ENCODE measurements at regions not wholly inside any gene's neighbourhood (a gene's known extent, or its start where the extent isn't known, plus 50 kb on each side); places are given as distances from the start of the nearest gene placed in this dataset.
"Not testable (repeated sequence)": the region's sequence is repeated elsewhere in the genome, so short reads cannot be mapped to it uniquely, and the experiment has no call there.

DNA sequence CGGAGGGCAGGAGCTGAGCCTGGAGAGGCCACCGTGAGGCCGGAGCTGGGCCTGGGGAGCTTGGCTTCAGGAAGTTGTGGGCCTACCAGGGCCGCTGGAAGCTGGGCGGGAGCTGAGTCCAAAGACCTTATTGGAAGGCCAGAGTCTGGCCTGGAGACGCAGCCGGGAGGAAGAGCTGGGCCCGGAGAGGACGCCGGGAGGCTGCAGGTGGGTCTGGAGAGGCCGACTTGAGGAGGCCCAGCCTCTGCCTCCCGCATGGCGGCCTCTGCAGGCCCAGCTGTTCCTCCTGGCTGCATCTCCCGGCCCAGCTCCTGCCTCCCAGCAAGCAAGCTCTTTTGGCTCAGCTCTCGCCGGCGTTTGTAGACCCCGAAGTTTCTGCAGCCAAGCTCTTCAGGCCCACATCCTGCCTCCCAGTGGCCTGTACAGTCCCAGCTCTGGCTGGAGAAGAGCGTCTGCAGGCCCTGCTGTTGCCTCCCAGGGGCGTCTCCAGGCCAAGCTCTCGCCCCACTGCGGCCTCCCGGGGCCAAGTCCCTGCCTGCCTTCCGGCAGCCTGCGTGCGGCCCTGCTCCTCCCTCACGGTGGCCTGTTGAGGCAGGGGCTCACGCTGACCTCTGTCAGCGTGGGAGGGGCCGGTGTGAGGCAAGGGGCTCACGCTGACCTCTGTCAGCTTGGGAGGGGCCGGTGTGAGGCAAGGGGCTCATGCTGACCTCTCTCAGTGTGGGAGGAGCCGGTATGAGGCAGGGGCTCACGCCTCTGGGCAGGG is 70.4 kb upstream of the COBL start:
- DNase-seq (ENCODE audit: low read depth, low spot score), result not testable (repeated sequence)

DNA sequence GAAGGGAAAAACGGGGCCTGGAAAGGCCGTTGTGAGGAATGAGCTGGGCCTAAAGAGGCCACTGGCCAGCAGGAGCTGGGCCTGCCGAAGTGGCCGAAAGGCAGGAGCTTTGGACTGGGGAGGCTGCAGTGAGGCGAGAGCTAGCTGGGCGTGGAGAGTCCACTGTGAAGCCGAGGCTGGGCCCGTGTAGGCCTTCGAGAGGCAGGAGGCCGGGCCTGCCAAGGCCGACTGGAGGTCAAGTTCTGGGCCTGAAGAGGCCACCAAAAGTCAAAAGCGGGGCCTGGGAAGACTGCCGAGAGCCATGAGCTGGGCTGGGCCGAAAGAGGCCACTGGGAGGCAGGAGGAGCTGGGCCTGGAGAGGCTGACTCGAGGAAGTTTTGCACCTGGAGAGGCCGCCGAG is 69.6 kb upstream of the COBL start:
- not testable (repeated sequence) for DNase-seq (ENCODE audit: low read depth, low spot score)

DNA sequence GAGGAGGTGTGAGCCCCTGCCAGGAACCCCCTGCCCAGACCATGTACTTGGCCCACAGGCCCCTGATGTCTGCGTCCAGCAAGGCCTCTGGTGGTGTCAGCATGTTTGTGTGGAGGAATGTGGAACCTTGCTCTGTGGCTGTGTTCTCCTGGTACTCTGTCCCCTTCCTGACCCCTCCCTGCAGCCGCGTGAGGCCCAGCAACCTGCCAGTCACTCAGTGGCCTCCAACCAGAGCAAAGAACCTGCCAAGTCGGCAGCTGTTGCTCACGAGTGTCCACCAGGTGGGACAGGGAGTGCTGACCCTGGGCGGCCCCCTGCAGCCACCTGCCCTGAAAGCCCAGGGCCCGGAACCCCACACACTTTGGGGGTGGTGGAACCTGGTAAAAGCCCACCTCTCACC is 65.6 kb upstream of the COBL start:
- not testable (repeated sequence) for DNase-seq (ENCODE audit: low read depth, low spot score)

DNA sequence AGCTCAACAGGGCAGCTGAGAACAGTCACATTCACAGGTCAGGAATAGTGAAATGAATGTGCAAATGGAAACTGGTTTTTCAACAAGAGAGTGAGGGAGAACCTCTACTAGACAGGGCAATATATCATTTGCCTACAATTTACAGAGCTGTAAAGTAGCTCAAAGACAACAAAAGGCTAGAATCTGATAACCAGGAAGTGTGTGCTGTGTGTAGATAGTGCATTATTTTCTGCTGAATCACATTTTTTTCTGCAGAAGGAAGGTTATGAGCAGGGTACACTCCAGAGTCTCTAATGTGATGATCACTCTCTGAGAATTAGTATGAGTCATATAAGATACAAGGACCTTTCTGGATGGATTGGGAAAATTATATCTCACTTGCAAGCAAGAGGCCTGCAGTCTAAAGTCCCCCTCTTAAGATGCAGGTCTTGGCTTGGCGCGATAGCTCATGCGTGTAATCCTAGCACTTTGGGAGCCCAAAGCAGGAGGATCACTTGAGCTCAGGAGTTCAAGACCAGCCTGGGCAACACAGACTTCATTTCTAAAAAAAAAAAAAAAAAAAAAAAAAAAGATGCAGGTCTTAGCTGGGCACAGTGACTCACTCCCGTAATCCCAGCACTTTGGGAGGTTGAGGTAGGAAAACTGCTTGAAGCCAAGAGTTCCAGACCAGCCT is 59.9 kb upstream of the COBL start:
- DNase-seq (ENCODE audit: low read depth, low spot score), result no peak

DNA sequence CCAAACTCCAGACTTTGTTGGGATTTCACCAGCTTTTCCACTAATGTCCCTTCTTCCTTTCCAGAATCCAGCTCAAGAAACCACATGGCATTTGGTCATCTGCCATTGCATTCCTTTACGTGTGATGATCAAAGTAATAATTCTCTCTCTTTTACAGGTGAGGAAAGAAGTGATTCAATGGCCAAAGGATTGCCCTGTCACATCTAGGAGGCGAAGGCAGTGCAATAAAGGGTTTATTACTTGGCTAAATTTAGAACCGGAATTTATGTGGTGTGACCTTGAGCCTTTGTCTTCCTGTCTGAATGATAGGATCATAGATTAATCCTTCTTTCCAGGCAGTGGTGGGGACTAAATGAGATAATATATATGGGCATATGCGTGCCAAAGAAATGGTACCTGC is 58.3 kb upstream of the COBL start:
- DNase-seq (ENCODE audit: low read depth, low spot score), result no peak

DNA sequence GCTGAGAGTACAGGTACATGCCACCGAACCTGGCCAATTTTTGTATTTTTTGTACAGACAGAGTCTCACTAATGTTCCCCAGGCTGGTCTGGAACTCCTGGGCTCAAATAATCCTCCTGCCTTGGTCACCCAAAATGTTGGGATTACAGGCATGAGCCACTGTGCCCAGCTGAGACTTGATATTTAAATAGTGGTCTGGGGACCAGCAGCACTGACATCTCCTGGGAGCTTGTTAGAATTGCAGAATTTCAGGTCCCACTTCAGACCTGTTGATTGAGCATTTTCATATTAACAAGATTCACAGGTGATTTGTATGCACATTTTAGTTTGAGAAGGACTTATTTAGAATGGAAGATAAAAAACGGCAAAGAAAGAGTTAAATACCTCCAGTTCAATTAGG is 57.0 kb upstream of the COBL start:
- DNase-seq (ENCODE audit: low read depth, low spot score), result not testable (repeated sequence)

DNA sequence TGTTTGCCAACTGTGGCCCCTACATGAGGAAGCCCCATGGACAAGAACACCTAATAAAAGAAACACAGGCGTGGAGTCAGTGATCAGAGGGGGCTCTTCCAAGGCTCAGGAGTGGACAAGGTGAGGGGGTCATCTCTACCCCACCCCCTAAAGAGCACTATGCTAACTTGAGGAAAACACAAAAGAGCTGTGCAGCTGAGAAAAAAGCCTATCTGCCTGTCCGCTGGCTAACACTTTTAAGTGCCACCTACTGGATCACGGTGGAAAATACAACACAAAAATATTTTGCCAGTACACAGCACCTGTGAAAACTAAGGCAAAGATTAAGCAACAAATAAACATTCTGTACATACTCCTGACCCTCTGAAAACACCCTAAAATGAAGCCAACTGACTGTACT is 53.1 kb upstream of the COBL start:
- no peak for DNase-seq (ENCODE audit: low read depth, low spot score)

DNA sequence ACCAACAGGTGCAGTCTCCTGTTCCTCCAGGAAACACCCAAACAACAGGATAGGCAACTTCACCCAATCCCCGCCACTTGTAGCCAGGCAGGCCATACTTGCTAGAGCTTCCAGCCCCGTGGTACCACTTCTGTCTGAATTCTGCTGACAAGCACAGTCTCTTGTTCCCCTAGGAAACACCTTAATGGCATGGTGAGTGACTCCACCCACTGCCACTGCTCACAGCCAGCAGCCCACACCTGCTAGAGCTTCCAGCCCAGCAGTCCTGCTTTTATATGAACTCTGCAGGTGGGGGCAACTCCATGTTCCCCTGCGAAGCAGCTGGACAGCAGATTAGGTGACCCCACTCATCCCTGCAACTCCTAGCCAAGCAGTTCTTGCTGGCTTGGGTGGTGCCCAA is 52.6 kb upstream of the COBL start:
- not testable (repeated sequence) for DNase-seq (ENCODE audit: low read depth, low spot score)

DNA sequence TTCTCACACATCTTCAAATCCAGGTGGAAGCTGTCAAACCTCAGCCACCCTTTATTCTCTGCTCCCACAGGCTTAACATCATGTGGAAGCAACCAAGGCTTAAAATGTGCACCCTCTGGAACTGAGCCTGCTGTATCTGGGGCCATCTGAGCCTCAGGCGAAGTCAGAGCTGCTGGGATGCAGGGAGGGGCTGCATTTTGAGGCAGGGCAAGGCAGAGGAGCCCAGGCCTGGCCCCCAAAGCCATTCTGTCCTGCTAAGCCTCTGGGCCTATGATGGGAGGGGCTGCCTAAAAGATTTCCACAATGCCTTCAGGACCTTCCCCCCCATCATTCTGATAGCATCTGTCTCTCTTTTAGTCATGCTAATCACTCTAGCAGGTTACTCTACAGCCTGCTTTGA is 51.7 kb upstream of the COBL start:
- DNase-seq (ENCODE audit: low read depth, low spot score), result no peak

DNA sequence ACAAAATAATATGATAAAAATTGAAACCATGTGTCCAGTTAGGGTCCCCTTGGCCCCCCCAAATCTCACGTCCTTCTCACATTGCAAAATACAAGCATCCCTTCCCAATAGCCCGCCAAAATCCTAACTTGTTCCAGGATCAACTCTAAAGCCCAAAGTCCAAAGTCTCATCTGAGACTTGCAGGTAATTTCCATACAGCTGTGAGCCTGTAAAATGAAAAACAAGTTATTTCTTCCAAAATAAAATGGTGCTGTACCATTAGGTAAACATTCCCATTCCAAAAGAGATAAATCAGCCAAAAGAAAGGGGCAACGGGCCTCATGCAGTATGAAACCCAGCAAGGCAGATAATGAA is 51.0 kb upstream of the COBL start:
- no peak for DNase-seq (ENCODE audit: low read depth, low spot score)

DNA sequence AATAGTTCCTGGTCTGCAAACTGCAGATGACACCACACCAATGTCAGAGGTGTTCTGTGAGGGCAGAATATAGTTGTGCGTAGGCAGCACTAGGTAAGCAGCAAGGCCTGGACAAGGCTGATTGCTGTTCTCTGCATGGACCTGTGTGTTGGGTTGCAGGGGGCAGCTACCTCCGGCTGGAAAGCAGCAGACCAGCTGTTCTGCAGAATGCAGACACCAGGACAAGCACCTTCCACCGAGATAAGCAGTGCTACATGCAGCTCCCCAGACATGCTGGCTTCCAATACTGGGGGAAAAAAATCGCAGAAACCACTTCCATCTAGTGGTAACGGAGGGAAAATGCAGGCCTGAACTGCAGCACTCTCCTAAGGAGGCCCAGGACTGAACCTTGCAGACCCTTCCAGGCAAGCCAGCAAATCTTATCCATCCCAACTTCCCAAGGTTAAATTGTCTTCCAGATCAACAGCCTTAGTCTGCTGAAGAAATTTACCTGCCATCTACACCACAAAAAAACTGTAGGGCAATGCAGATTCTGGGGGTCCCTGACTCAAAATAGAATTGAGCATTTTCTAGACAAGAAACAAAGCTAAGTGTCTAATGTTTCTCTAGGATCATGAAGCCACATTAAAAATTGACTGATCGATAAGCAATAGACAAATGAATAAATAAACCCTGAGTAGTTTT is 50.5 kb upstream of the COBL start:
- DNase-seq (ENCODE audit: low read depth, low spot score), result no peak
